H9 (cell line): ENCODE measurements at regions not wholly inside any gene's neighbourhood (a gene's known extent, or its start where the extent isn't known, plus 50 kb on each side); places are given as distances from the start of the nearest gene placed in this dataset.

ENCODE experiments used
- DNase-seq: peaks from one replicate; pipeline ENCODE4 v3.0.0-alpha.2; 2017
- H2AFZ ChIP-seq: one replicate; pipeline ENCODE4 v1.6.1; 2013; ENCODE audit warnings: mild to moderate bottlenecking, low read length, control low read depth, moderate library complexity
- H2AK5ac ChIP-seq: 2 replicates; pipeline ENCODE4 v1.6.1; 2013; ENCODE audit warnings: low read length, control low read depth, mixed read lengths; ENCODE audit not compliant: insufficient read length
- H2BK120ac ChIP-seq: one replicate; pipeline ENCODE4 v1.6.1; 2013; ENCODE audit warnings: low read depth, mild to moderate bottlenecking, low read length, control low read depth, inconsistent platforms; ENCODE audit not compliant: poor library complexity, severe bottlenecking
- H2BK12ac ChIP-seq: 2 replicates; pipeline ENCODE4 v1.6.1; 2013; ENCODE audit warnings: low read length, control low read depth, mixed read lengths, low read depth; ENCODE audit not compliant: insufficient read length
- H2BK15ac ChIP-seq: 2 replicates; pipeline ENCODE4 v1.6.1; 2013; ENCODE audit warnings: low read depth, low read length, control low read depth
- H2BK20ac ChIP-seq: one replicate; pipeline ENCODE4 v1.6.1; 2013; ENCODE audit warnings: low read depth, mild to moderate bottlenecking, low read length, control low read depth, inconsistent platforms; ENCODE audit not compliant: poor library complexity, severe bottlenecking
- H2BK5ac ChIP-seq: 2 replicates; pipeline ENCODE4 v1.6.1; 2013; ENCODE audit warnings: low read length, control low read depth, mixed read lengths; ENCODE audit not compliant: insufficient read length
- H3K14ac ChIP-seq: 2 replicates; pipeline ENCODE4 v1.6.1; 2013; ENCODE audit warnings: low read length, control low read depth; ENCODE audit not compliant: insufficient read depth
- H3K18ac ChIP-seq: 2 replicates; pipeline ENCODE4 v1.6.1; 2013; ENCODE audit warnings: low read depth, mild to moderate bottlenecking, mixed read lengths, low read length, control low read depth; ENCODE audit not compliant: insufficient read length
- H3K23ac ChIP-seq: 2 replicates; pipeline ENCODE4 v1.6.1; 2013; ENCODE audit warnings: low read length, control low read depth, mixed read lengths, low read depth; ENCODE audit not compliant: insufficient read length
- H3K23me2 ChIP-seq: 2 replicates; pipeline ENCODE4 v1.6.1; 2013; ENCODE audit warnings: low read depth, mild to moderate bottlenecking, mixed read lengths, low read length, control low read depth; ENCODE audit not compliant: insufficient read length, poor library complexity, severe bottlenecking
- H3K27ac ChIP-seq: 2 replicates; pipeline ENCODE4 v1.5.1; 2013; ENCODE audit warnings: low read length, control low read depth, mixed read lengths, low read depth; ENCODE audit not compliant: insufficient read length
- H3K27me3 ChIP-seq: 2 replicates; pipeline ENCODE4 v1.6.1; 2013; ENCODE audit warnings: low read length, control low read depth, inconsistent platforms; ENCODE audit not compliant: insufficient read depth
- H3K4ac ChIP-seq: 2 replicates; pipeline ENCODE4 v1.6.1; 2013; ENCODE audit warnings: low read depth, mild to moderate bottlenecking, control low read depth, inconsistent platforms, low read length, moderate library complexity
- H3K4me1 ChIP-seq: 2 replicates; pipeline ENCODE4 v1.6.1; 2013; ENCODE audit warnings: low read length, control low read depth, inconsistent platforms; ENCODE audit not compliant: insufficient read depth
- H3K4me2 ChIP-seq: 2 replicates; pipeline ENCODE4 v1.6.1; 2013; ENCODE audit warnings: low read length, control low read depth, mixed read lengths; ENCODE audit not compliant: insufficient read length, insufficient read depth
- H3K56ac ChIP-seq: 2 replicates; pipeline ENCODE4 v1.6.1; 2013; ENCODE audit warnings: low read depth, mild to moderate bottlenecking, mixed read lengths, low read length, control low read depth; ENCODE audit not compliant: insufficient read length
- H3K79me1 ChIP-seq: 2 replicates; pipeline ENCODE4 v1.6.1; 2013; ENCODE audit warnings: low read depth, mild to moderate bottlenecking, moderate library complexity, low read length, control low read depth, inconsistent platforms; ENCODE audit not compliant: insufficient read depth, poor library complexity, severe bottlenecking
- H3K79me2 ChIP-seq: 2 replicates; pipeline ENCODE4 v1.6.1; 2013; ENCODE audit warnings: low read length, control low read depth, inconsistent platforms; ENCODE audit not compliant: insufficient read depth
- H3K9ac ChIP-seq: 2 replicates; pipeline ENCODE4 v1.6.1; 2013; ENCODE audit warnings: low read length, control low read depth, mixed read lengths; ENCODE audit not compliant: insufficient read length; ENCODE audit errors: extremely low read depth
- H3K9me3 ChIP-seq: one replicate; pipeline ENCODE4 v1.6.1; 2013; ENCODE audit warnings: low read depth, low read length, inconsistent platforms; ENCODE audit not compliant: control insufficient read depth
- H3T11ph ChIP-seq: one replicate; pipeline ENCODE4 v1.6.1; 2013; ENCODE audit warnings: mild to moderate bottlenecking, low read length, control low read depth, inconsistent platforms
- H4K20me1 ChIP-seq: one replicate; pipeline ENCODE4 v1.6.1; 2013; ENCODE audit not compliant: control insufficient read depth, insufficient read length, insufficient read depth
- H4K5ac ChIP-seq: 2 replicates; pipeline ENCODE4 v1.6.1; 2013; ENCODE audit warnings: low read depth, mild to moderate bottlenecking, mixed read lengths, low read length, control low read depth; ENCODE audit not compliant: insufficient read length
- H4K8ac ChIP-seq: replicated peaks from 2 replicates; pipeline ENCODE4 v1.6.1; 2013; ENCODE audit warnings: low read length, control low read depth, mixed read lengths, low read depth; ENCODE audit not compliant: insufficient read length
- H4K91ac ChIP-seq: 2 replicates; pipeline ENCODE4 v1.6.1; 2013; ENCODE audit warnings: low read depth, mild to moderate bottlenecking, moderate library complexity, mixed read lengths, low read length, control low read depth; ENCODE audit not compliant: insufficient read length
- H3K27ac Mint-ChIP-seq, 3 experiments: 2 replicates in 2 of 3; 3 replicates in 1 of 3; pipeline ENCODE4 v1.8.0; 2020 to 2021; ENCODE audit warnings: mixed read lengths in 3 of 3, mild to moderate bottlenecking in 1 of 3, moderate library complexity in 1 of 3
- H3K27me3 Mint-ChIP-seq: 2 replicates; pipeline ENCODE4 v1.8.0; 2021; ENCODE audit warnings: low read depth, mild to moderate bottlenecking, moderate library complexity, mixed read lengths
- H3K36me3 Mint-ChIP-seq, 3 experiments: 2 replicates in 2 of 3; 3 replicates in 1 of 3; pipeline ENCODE4 v1.8.0; 2020 to 2021; ENCODE audit warnings: low read depth in 3 of 3, mixed read lengths in 3 of 3; ENCODE audit not compliant: insufficient read depth in 1 of 3
- H3K4me1 Mint-ChIP-seq, 2 experiments: 2 replicates each; pipeline ENCODE4 v1.8.0; 2020; ENCODE audit warnings: mixed read lengths in 2 of 2
- H3K4me3 Mint-ChIP-seq, 2 experiments: 2 replicates in 1 of 2; 3 replicates in 1 of 2; pipeline ENCODE4 v1.8.0; 2020 to 2021; ENCODE audit warnings: mild to moderate bottlenecking in 2 of 2, mixed read lengths in 2 of 2, moderate library complexity in 1 of 2
- H3K9me3 Mint-ChIP-seq, 2 experiments: 2 replicates in 1 of 2; 3 replicates in 1 of 2; pipeline ENCODE4 v1.8.0; 2020; ENCODE audit warnings: mild to moderate bottlenecking in 2 of 2, mixed read lengths in 2 of 2, moderate library complexity in 1 of 2
- TF ChIP-seq, protein P1 (sequence below): fragments of 200-600 bp; sonication (generic); conservative IDR thresholded peaks from 3 replicates; pipeline ENCODE4 v1.8.0; 2021; ENCODE audit warnings: antibody characterized with exemption, mild to moderate bottlenecking

DNA sequence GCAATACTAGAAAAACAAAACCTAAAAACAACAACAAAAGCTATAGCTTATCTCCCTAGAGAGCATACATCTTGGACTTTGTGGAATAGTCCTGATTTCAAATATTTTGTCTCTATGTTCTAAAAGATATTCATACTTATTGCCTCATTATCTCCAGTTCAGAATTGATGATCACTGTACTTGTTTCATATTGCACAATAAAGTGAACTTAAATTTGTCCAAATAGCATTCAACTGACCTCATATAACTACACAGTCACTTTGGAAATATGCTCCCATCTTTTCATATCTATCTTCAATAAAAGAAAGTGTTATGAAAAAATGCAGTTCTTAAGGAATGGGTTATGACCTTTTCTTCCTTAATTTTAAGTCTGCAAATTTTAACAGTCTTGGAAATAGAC, 228.6 kb upstream of the CMC1 start:
- DNase-seq = no peak
- no peak overlapping the region for H3K56ac ChIP-seq
- no peak overlapping the region for H3K9ac ChIP-seq
- no peaks in the 10 kb centered on the region for H3K79me2 ChIP-seq
- H4K91ac ChIP-seq = no peak overlapping the region
- H2BK120ac ChIP-seq = no peak overlapping the region
- no peak overlapping the region for H3K4ac ChIP-seq
- H3K18ac ChIP-seq = no peak overlapping the region
- Mint-ChIP-seq H3K27ac (no peak overlapping the region), H3K9me3 (no peaks in the 10 kb centered on the region), H3K27me3 (no peaks in the 10 kb centered on the region), H3K4me1 (0 out of 4 replicates have a peak, but pooled peaks cover 0 to 2% of the 10 kb centered on the region in 2 experiments), H3K36me3 (no peaks in the 10 kb centered on the region), H3K4me3 (no peak overlapping the region)
- no peak overlapping the region for H2BK5ac ChIP-seq
- no peaks in the 10 kb centered on the region for H3K9me3 ChIP-seq
- H3K14ac ChIP-seq = no peak overlapping the region
- no peak overlapping the region for H3T11ph ChIP-seq
- H2BK15ac ChIP-seq = no peak overlapping the region
- no peaks in the 10 kb centered on the region for H3K79me1 ChIP-seq
- H4K8ac ChIP-seq = no peak overlapping the region
- no peak overlapping the region for H3K4me2 ChIP-seq
- H3K23ac ChIP-seq = no peak overlapping the region
- TF ChIP-seq, protein P1, sequence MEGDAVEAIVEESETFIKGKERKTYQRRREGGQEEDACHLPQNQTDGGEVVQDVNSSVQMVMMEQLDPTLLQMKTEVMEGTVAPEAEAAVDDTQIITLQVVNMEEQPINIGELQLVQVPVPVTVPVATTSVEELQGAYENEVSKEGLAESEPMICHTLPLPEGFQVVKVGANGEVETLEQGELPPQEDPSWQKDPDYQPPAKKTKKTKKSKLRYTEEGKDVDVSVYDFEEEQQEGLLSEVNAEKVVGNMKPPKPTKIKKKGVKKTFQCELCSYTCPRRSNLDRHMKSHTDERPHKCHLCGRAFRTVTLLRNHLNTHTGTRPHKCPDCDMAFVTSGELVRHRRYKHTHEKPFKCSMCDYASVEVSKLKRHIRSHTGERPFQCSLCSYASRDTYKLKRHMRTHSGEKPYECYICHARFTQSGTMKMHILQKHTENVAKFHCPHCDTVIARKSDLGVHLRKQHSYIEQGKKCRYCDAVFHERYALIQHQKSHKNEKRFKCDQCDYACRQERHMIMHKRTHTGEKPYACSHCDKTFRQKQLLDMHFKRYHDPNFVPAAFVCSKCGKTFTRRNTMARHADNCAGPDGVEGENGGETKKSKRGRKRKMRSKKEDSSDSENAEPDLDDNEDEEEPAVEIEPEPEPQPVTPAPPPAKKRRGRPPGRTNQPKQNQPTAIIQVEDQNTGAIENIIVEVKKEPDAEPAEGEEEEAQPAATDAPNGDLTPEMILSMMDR = no peak
- H2AK5ac ChIP-seq = no peak overlapping the region
- no peaks in the 10 kb centered on the region for H4K20me1 ChIP-seq
- no peaks in the 10 kb centered on the region for H3K4me1 ChIP-seq
- no peak overlapping the region for H2BK20ac ChIP-seq
- no peaks in the 10 kb centered on the region for H3K27me3 ChIP-seq
- H2AFZ ChIP-seq = no peak overlapping the region
- no peak overlapping the region for H3K27ac ChIP-seq
- no peak overlapping the region for H2BK12ac ChIP-seq
- no peaks in the 10 kb centered on the region for H3K23me2 ChIP-seq
- H4K5ac ChIP-seq = no peak overlapping the region
